ENCODE measurements at regions not wholly inside any gene's neighbourhood (a gene's known extent, or its start where the extent isn't known, plus 50 kb on each side); places are given as distances from the start of the nearest gene placed in this dataset.
"Not testable (repeated sequence)": the region's sequence is repeated elsewhere in the genome, so short reads cannot be mapped to it uniquely, and the experiment has no call there.

DNA sequence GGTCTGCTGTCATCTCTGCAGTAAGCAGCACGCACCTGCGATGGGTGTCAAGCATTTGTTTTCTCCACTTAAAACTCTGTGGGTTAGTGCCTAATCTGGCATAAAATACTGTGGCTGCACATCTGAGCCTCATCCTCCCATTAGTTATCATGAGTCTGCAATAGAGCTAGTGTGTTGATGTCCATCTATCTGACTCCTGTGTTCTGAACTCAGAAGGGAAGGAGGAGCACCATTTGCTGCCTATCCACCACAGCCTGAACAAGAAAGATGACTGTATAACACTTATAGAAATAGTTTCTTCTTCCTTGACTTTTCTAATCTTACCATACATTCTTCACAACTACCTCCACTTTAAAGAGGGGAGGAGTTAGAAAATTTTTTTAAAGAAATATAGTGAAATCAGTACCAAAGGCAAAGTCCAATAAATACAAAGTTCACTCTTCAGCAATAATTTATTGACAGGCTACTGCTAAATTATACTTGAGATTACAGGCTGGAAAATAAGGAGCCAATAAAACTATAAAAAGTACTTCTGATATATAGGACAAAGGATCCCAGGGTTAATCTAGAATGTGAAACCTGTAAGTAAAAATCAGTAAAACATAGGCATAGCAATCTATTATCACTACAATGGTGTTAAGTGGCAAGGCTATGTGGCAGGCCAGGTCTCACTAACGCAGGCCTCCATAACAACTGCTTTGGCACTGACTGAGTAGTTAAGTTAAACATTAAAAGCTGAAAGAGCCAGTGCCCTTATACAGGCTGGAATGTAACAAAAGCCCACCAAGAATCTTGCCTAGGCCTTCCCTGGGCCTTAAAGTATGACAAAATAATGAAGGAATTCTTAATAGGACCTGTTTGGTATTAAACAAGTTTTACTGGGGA, 70.2 kb downstream of the LGALS9C start:
- DNase-seq (ENCODE audit: low spot score) = not testable (repeated sequence)

DNA sequence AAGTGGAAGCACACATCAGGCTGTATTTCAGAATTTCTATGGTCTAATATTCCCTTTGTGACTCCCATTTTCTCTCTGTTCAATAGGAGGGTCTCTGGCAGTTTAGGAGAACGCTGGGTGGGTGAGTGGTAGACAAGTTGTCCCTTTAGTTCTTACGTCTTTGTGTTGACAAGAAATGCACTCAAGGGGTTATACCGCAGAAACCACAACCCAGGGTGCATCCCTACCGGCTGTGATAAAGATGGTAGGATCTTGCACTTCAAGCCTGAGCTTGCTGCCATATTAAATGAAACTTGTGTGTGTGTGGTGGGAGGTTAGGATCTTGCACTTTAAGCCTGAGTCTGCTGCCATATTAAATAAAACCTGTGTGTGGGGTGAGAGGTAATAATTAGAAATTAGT, 80.5 kb downstream of the LGALS9C start:
- DNase-seq (ENCODE audit: low spot score) = not testable (repeated sequence)

DNA sequence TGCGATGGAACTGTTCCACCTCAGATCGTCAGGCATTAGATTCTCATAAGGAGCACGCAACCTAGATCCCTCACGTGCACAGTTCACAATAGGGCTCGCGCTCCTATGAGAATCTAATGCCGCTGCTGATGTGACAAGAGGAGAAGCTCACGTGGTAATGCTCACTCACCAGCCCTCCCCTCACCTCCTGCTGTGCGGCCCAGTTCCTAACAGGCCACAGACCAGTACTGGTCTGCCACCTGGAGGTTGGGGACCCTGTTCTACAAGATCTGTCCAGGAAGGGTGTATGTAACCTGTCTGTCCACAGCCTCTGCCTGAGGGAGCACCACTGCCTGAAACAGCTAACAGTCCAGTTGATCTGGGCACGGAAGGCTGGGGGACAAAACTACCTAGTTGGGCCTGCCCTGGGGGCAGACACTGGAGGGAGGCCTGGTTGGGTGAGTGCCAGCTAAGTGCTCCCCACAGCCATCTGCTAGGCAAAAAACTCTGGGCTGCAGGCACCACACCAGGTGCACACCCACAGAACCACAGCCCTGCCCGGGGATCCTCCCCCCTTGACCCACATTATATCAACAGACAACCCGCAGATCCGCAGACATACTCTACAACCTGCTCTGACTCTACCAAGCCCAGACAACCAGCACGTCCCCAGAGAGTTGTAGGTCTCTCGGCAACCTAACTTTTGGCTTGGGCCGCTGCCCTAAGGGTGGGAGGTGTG, 80.7 kb downstream of the TBC1D28 start:
- DNase-seq (ENCODE audit: low spot score) = peak; percentile 18

GRCh38 chr17:18564099-18564448, 80.1 kb downstream of the TBC1D28 start:
- peak; percentile 53 for DNase-seq (ENCODE audit: low spot score)

- peak; percentile 39 for DNase-seq (ENCODE audit: low spot score)
Measured at GRCh38 chr17:18568108-18568995, 75.8 kb downstream of the TBC1D28 start.

- DNase-seq (ENCODE audit: low spot score) = peak; percentile 43
Measured at GRCh38 chr17:18569489-18569913, 74.7 kb downstream of the TBC1D28 start.

- not testable (repeated sequence) for DNase-seq (ENCODE audit: low spot score)
Measured at GRCh38 chr17:18572536-18572935, 71.7 kb downstream of the TBC1D28 start.

GRCh38 chr17:18574137-18574536, 70.1 kb downstream of the TBC1D28 start:
- DNase-seq (ENCODE audit: low spot score) = not testable (repeated sequence)

Measured in cerebellar cortex (tissue), 1 donor.